ENCODE measurements at regions not wholly inside any gene's neighbourhood (a gene's known extent, or its start where the extent isn't known, plus 50 kb on each side); places are given as distances from the start of the nearest gene placed in this dataset.

DNA sequence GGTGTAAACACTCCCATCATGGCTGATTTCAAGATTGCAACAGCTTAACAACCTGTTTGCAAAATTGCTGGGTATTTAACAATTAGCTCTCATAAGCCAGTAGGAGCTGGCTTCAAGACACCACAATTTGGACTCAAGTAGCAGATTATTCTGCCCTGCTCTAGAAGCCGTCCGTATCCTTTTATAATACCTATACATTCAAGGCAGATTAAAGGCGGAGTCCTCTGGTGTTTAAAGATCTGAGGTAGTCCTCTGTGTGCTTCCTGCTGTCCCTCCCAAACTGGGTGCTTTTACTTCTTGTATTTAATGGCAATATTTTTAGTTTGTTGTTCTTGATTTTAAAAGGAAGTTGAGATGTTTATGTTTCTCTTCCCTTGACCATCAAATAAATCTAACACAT, 62.2 kb upstream of the SOX4 start:
- no peak for DNase-seq (ENCODE audit: low read depth, low spot score)
- no peak for TF ChIP-seq CTCF (IDR thresholded peaks at IDR 0.05; ENCODE audit: low read depth, low read length)
- in situ Hi-C loops (cut with HindIII; ENCODE audit: low sequenced_read_pairs), result no loop called here
- H3K4me3 ChIP-seq (ENCODE audit: low read depth, low read length), result no peak overlapping the region

GRCh38 chr6:21533678-21534077, 59.9 kb upstream of the SOX4 start:
- no peak overlapping the region for H3K4me3 ChIP-seq (ENCODE audit: low read depth, low read length)
- DNase-seq (ENCODE audit: low read depth, low spot score), result peak; percentile 5
- no peak for TF ChIP-seq CTCF (IDR thresholded peaks at IDR 0.05; ENCODE audit: low read depth, low read length)
- in situ Hi-C loops (cut with HindIII; ENCODE audit: low sequenced_read_pairs), result no loop called here

GRCh38 chr6:21536280-21536766, 57.2 kb upstream of the SOX4 start:
- DNase-seq (ENCODE audit: low read depth, low spot score), result no peak
- no peak for TF ChIP-seq CTCF (IDR thresholded peaks at IDR 0.05; ENCODE audit: low read depth, low read length)
- H3K4me3 ChIP-seq (ENCODE audit: low read depth, low read length), result no peak overlapping the region
- in situ Hi-C loops (cut with HindIII; ENCODE audit: low sequenced_read_pairs), result no loop called here

DNA sequence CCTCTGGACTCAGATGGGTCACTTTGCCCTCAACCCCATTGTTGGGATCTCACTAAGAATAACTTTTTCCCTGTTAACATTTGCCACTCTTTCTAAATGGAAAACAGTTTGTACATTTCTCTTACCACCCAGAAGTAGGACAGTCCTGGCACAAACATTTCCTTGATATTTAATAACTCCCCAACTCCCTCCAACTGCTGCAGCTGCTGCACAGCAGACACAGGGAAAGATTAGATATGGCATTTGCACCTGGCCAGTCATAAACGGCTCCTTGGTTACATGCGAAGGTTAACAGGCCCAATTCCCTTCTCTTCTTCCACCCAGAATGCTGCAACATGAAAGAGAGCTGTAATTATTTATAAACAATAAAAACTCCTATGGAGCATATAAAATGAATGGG, 55.9 kb upstream of the SOX4 start:
- DNase-seq (ENCODE audit: low read depth, low spot score), result no peak
- no peak overlapping the region for H3K4me3 ChIP-seq (ENCODE audit: low read depth, low read length)
- TF ChIP-seq CTCF (IDR thresholded peaks at IDR 0.05; ENCODE audit: low read depth, low read length), result no peak
- in situ Hi-C loops (cut with HindIII; ENCODE audit: low sequenced_read_pairs), result no loop called here

GRCh38 chr6:21538186-21538798, 55.3 kb upstream of the SOX4 start:
- H3K4me3 ChIP-seq (ENCODE audit: low read depth, low read length), result no peak overlapping the region
- in situ Hi-C loops (cut with HindIII; ENCODE audit: low sequenced_read_pairs), result no loop called here
- peak; percentile 22 for DNase-seq (ENCODE audit: low read depth, low spot score)
- TF ChIP-seq CTCF (IDR thresholded peaks at IDR 0.05; ENCODE audit: low read depth, low read length), result no peak

GRCh38 chr6:21539621-21540100, 53.9 kb upstream of the SOX4 start:
- TF ChIP-seq CTCF (IDR thresholded peaks at IDR 0.05; ENCODE audit: low read depth, low read length), result no peak
- no peak overlapping the region for H3K4me3 ChIP-seq (ENCODE audit: low read depth, low read length)
- no peak for DNase-seq (ENCODE audit: low read depth, low spot score)
- in situ Hi-C loops (cut with HindIII; ENCODE audit: low sequenced_read_pairs), result no loop called here
